ENCODE measurements at regions not wholly inside any gene's neighbourhood (a gene's known extent, or its start where the extent isn't known, plus 50 kb on each side); places are given as distances from the start of the nearest gene placed in this dataset.

DNA sequence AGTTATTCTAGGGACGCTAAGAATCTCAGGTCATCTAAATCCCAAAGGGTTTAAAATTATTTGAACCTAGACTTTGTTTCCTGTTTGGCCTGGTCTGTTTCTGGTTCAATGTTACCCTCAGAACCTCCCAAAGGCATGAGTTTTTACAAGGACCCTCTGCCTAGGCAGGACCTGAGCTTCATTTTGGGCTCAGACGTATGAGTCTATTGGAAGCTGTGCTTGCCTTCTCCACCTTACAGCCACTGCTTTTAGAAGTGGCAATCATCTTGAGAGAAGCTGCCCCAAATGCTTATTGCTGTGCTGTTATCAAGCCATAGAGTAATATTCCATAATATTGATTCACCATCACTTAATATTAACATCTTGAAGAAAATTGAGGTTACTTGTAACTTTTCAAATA, 510.4 kb downstream of the TLE4 start:
- no peak for DNase-seq

DNA sequence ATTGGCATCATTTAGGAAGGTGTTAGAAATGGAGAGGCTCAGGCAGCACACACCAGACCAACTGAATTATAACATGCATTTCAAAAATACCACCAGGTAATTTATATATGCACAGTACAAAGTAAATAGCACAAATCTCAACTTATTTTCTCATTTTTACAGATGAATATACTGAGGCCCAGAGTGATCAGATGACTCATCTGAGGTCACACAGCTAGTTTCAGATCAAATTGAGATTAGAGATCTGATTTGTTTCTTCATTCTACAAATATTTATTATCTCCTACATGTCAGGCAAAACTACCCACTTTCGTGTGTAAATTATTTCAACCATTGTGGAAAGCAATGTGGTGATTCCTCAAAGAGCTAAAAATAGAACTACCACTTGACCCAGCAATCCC, 507.1 kb downstream of the TLE4 start:
- no peak for DNase-seq

DNA sequence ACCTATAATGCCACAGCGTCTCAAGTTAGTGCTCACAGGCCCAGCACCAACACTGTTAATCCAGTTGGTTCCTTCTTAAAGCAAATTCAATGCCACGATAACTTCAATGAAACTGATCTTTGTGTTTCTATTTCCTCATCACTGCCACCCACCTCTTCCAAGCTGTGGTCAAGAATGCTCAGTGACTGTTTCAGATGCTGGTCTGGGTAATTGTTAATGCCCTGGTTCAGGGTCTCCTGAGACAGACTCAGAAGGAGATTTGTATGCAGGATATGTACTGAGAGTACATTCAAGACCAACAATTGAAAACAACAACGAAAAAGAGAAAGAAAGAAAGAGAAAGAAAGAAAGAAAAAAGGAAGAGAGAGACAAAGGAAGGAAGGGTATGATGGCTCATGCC, 505.3 kb downstream of the TLE4 start:
- no peak for DNase-seq

DNA sequence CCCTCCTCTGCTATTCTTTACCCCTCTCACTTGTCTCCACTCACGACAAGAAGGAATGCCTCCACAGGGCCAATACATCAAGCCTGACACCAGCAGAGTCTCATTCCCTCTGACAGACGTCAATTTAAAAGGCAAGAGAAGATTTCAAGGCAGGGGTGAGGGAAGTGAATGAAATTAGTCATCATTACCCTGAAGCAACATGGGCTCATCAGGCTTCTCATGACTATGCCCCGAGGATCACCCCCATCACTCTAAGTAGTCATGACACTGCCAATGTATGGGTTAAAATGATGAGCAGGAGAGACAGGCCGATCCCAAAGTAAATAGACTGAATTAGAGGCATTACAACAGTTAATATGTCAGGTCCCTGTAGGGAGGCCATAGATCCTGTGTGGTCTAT, 504.4 kb downstream of the TLE4 start:
- no peak for DNase-seq

DNA sequence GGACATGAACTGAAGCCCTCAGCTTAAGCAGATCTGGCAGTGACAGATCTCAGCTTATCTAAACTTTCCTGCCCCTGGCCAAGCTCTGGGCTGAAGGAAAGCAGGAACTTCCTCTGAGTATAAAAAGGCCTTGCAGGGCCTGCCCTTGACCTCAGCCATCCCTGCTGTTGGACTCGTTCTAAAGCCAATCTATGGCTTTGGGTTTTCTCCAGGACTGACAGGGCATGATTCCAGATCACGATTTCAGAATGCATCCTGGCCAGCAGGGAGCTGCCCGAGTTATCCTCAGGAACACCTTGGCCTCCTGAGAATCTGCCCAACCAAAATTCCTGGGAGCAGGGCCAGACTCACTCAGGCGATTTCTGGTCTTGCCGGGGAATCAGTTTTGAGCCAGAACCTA, 502.7 kb downstream of the TLE4 start:
- DNase-seq: no peak

DNA sequence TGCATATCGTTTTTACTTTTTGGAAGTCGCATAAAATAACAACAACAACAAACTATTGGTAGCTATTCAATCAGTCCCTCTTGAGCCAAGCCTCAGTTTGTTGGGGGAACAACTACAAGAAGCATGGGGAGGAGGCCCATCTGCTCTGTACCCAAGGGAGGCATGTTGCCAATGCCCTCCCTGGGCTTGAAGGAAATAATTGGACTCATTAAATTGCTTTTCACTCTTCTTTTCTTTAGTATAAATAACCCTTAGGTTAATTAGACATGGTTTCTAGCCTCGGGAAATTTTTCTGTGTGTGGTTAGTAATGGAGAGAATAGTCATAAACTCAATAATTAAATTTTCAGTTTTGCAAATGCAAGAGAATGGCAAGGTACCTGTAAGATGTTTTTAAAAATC, 500.7 kb downstream of the TLE4 start:
- no peak for DNase-seq

DNA sequence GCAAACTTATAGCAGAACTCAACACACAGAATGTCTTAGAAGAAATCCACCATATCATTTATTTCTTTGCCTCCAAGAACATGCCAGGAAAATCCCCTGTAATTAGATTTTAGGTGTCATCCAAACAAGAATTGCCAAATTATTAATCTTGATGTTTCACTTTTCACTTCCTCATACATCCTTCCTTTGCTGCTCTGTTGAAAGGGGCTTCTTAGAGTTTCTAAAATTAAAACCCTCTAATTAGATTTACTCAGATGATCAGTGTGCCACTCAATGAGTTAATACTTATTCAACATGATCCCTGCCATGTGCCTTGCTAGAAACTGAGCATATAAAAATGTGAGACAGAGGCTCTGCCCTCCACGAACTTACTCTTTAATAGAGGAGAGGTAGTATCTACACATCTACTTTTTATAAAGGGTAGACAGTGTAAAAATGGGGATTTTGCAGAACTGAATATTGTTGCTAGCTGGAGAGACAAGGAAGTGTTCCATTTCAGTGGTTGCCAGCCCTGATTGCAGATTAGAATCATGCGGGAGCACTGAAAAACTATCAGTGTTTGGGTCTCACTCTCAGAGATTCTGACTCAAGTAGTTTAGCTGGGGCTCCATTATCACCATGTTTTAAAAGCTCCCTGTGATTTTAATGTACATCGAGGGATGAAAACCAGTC, 498.4 kb downstream of the TLE4 start:
- no peak for DNase-seq

DNA sequence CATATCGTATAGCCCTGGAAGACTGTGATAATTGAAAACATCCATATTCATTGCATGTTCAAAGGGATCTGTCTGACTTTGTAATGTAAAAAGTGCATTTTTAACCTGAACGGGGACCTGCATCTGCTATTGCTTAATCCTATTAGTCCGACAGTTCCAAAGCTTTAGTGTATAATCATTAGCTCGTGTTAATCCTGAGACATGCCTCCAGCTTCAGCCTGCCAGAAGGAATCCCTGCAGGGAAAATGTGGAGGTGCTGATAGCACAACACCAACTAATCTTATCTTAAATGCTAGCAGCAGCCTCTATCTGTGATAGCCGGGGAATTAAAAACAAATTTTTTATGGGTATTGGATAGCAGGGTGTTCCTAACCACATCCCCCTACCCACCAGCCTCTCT, 495.2 kb downstream of the TLE4 start:
- no peak for DNase-seq

DNA sequence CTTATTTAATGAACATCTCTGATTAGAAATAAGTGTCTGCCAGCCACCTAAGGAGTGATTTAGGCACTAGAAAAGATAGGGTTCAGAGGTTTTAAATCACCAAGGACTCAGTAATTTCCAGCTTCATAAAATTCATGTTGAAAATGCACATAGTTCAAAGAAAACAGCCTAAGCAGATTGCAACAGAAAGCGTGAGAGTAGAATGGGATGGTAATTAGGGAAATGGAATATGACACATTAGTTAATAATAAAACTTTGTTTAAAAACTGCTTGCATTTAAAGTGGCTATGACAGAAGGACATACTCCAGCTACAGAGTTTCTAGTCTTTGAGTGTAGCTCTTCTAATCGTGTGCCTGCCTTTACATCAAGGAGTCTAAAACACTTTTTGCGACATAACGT, 490.8 kb downstream of the TLE4 start:
- no peak for DNase-seq

DNA sequence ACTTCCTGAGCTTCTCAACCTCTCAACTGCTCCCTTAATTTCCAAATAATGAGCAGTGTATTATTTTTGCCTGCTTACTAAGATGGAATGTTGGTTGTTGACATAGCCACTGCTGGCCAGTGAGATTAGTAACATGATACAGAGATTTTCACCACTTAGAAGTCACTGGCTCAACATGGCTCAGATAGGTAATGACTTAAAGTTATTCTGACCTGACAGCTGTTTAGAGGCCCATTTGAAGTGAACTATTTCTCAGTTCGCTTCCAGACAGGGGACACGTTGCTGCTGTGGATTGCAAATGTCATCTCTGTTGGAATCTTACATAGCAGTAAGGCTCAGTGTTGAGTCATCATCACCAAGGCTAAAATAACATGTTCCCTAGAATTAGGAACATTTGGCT, 490.2 kb downstream of the TLE4 start:
- DNase-seq: no peak

DNA sequence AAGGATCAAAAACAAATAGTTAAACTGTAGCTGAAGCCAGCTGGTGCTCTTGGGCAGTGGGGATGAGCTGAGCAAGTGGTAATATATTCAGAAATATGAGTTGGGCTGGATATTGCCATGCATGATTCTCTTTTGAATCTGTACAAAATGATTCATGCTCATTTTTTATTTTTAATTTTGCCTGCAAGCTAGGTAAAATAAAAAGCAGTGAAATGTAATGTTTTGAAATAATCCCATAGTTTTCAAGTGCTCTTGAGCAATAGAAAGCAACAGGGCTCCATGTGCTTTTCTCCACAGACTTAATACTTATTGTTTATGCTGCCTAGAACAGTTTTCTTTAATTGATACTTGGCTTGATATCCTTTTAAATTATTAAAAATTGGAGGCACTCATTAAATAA, 489.3 kb downstream of the TLE4 start:
- DNase-seq: no peak

DNA sequence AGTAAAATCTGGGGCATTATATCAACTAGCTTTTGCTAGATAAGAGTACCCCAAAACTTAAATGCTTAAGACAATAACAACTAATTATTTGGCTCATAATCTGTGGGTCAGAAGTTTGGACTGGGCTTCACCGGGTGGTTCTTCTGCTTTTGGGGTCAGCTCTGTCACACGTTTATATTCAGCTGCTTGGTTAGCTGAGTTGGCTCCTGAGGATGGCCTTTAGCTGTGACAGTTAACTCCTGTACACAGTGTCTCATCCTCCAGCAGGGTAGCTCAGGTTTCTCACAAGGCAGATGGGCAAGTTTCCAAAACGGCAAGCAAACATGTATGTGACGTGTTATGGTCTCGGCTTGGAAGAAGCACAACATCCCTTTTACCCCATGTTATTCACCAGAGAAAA, 488.2 kb downstream of the TLE4 start:
- DNase-seq: no peak

DNA sequence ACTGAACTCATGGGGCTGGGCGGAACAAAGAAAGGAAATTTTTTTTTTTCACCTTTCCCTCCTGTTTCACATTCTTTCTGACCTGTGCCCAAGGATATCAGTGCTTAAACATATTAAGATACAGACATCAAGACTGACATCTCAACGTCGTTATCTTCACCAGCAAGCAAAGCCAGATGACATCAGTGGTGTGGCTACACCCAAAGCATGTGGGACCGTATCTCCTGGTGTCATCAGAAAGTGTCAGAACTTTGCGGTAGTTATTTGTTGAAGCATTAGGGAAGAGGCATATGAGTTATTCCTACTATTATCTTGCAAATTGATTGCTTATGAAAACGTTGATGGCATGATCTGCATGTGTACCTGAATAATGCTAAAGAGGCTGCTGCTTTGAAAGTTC, 487.4 kb downstream of the TLE4 start:
- no peak for DNase-seq

DNA sequence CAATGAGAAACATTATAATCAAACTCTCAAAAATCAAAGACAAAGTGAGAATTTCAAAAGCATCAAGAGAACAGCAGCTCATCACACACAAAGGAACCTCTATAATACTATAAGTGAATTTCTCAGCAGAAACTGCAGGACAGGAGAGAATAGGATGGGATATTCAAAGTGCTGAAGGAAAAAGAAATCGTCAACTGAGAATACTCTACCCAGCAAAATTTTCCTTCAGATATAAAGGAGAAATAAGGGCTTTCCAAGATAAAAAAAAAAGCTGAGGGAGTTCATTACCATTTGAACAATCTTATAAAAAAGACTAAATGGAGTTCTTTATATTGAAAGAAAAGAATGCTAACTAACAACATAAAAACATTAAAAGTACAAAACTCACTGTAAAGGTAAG, 481.1 kb downstream of the TLE4 start:
- DNase-seq: no peak

DNA sequence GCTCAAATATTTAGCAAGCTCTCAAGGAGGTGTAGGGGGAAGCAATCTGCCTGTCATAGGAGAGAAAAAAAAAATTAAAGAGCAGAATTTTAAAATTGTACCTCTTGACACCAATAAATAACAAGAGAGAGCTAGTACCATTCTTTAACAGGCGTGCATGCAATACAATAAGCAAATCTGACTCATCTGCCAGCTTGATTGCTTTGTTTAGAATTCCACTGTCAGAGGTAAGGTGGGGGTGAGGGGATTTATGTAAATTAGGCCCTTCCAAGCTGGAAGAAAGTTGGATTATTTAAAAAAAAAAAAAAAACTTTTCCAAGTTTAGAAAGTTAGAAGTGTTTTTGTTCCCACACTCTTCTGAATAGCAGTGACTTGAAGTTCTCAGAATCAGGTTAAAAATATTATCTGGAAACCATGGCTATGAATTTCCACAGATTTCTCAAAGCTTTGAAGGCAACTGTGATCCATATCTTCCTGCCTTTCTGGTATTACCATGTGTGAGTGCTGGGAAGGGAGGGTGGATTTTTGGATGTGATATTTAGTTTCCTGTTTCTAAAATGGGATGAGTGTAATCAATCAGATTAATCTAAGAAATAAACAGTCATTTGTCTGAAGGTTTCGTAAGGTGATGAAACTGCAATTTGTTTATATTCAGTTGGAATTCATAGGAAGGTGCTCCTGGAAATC, 477.5 kb downstream of the TLE4 start:
- no peak for DNase-seq

DNA sequence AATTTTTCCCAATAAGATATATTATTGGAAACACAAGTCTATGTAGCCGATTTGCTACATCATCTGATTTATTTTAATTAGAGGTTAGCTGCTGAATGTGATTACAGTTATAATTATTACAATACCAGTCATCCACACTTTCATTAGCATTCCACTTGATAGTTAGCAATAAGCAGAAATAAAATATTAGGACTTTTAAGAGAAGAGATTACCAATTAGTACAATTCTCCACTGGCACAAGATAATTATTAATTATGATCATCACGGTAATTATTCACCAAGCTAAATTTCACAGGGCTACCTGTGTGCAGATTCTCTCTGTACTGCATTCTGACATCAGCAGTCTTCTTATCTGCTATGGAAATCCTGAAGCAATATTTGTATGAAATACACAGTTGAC, 474.7 kb downstream of the TLE4 start:
- no peak for DNase-seq

DNA sequence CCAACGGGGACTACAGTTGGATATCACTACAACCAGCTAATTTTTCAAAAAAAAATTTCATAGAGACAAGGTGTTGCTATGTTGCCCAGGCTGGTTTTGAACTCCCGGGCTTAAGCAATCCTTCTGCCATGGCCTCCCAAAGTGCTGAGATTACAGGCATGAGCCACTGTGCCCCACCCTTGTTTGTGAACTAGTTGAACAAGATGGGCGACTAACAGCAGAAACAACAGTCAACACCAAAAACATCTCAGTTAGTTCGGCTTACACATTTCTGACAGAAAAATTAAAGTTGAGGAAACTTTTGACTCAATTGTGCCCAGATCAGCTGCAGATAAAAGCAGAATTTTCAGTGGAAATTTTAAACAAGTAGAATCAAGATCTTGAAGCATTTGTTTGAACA, 470.1 kb downstream of the TLE4 start:
- DNase-seq: no peak

DNA sequence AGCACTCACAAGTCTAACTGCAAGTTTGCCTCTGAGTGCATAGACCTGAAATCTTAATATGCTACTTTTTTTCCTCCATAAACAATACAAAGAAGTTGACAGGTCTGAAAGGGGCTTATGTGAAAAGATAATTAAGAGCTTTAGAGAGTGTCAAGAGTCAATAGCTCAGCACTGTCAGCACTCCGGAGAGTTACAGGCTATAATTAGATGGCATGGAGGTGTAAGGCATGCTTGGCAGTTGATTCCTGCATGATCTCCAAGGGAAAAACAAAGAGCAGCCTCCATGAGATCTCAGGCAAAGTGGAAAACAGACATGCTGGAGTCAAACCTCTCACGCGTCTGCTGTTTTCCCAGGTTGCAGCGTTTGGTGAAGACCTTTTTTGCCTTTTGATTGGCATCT, 468.7 kb downstream of the TLE4 start:
- no peak for DNase-seq

DNA sequence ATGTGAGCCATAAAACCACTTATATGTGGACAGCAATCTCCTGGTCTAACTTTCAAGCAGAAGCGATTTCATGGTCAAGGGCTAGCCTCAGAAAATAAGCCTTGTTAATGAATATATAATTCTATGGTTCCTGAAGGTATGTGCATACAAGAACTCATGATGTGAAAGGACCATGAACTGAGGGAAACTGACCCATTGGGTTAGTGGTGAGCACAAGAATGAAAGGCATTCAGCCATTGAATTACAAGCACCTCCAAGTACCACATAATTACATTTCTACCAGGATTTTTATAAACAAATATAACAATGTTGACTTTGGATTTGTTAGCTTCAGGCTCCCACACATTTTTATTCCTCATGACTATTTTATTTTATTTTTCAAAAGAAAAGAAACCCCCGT, 459.0 kb downstream of the TLE4 start:
- no peak for DNase-seq

DNA sequence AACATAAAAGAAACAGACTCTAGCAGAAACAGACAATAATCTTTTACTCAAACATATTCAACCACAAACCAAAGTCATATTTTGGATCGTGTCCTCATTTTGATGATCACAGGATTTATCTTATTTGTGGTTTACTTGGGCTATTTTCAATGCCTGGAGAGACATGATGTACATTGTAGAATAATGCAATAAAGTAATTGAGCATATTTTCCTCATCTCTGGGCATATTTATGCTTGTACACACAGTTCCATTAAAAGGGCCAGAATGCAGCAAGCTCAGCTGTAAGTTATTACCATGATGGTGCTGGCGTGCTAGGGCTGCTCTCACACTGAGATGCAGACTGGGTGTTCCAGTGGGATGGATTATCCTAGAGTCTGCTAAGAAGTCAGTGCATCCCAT, 456.7 kb downstream of the TLE4 start:
- DNase-seq: no peak

DNA sequence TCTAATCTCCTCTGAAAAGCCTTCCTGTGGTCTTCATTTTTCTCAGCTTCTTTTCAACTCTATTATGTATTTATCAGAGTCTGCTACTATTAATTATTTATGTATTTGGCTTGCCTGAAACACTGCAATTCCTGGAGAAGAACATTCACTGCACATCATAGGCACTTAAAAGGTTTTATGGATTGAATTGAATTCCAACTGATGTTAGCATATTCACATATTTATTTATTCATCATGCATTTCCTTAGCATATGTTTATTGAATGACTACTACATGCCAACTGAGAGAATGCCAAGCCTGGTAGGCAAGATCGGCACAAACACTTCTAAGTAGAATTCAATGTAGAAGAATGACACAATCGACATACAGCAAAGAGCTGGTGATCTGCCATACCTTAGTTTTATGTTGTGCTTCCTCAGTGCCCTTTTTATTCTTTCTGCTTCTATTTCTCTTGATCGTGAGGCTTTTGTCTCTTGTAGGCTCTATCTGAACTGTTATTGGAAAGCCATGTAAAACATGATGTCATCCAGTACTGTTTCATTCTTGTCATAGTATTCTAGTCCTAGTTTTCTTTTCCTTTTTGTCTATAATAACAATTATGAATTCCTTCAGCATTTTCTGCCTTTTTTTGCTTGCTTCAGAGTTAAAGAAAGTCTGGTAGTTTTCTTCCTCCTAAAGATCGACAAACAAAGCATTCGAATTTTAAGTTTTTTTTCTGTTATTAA, 454.2 kb downstream of the TLE4 start:
- no peak for DNase-seq

DNA sequence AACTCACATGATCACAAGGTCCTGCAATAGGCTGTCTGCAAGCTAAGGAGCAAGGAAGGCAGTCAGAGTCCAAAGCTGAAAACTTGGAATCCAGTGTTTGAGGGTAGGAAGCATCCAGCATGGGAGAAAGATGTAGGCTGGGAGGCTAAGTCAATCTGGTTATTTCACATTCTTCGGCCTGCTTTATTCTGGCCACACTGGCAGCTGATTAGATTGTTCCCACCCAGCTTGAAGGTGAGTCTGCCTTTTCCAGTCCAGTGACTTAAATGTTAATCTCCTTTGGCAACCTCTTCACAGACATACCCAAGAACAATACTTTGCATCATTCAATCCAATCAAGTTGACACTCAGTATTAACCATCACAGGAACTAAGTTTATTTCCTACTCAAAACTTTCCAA, 453.4 kb downstream of the TLE4 start:
- DNase-seq: no peak

DNA sequence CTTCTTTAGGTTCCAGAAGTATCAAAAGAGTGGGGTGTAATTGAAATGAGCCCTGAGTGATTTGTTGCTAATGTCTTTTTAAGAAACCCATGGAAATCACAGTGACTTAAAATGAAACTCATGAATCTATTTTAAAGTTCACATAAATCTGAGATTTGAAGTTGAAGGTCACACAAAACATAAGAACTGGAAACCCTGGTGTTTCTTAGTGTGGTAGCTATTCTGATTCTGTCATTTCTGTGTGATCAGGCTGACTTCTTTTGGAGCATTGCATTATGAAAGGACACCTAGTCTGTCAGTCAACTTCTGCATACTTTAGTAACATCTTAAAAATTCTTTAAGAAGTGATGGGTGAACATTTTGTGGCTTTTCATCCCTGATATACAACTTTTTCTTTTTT, 448.8 kb downstream of the TLE4 start:
- no peak for DNase-seq

DNA sequence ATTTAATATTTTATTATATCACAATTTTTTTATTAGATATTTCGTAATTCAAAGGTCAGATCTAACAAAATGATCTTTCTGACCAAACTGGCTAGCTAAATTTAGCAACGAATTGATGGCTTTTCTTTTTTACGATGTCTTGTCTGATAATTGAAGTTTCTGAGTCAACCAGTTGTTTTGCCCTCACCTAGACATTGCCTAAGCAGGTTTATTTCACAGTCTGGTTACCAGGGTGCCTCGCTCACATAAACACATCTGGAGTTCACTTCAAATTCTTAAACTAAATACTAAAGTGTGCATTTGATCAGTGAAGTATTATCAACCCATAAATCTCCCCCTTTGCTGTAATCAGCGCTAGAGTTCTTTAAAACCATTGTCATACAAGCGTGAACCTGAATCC, 448.3 kb downstream of the TLE4 start:
- no peak for DNase-seq

DNA sequence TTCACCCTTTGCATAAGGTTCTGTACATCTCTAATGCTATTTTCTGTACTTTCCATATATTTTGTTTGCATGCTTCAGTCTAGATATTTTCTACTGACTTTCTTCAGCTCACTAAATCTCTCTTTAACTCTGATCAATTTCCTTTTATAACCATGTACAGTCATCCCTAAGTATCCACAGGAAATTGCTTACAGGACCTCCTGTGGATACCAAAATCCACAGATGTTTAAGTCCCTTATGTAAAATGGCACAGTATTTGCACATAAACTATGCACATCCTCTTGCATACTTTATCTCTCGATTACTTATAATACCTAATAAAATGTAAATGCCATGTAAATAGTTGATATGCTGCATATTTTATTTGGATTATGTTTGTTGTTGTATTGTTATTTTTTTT, 442.1 kb downstream of the TLE4 start:
- DNase-seq: no peak

Measured in activated naive CD4-positive, alpha-beta T cell (primary cell).